HG03521 (cell line): ENCODE measurements at regions not wholly inside any gene's neighbourhood (a gene's known extent, or its start where the extent isn't known, plus 50 kb on each side); places are given as distances from the start of the nearest gene placed in this dataset.
"Not testable (repeated sequence)": the region's sequence is repeated elsewhere in the genome, so short reads cannot be mapped to it uniquely, and the experiment has no call there.

Source experiments
- ATAC-seq: cut with Tn5 transposase; IDR thresholded peaks from one replicate; pipeline ENCODE4 v1.9.1; 2021; ENCODE audit warnings: mild to moderate bottlenecking, moderate library complexity; ENCODE audit not compliant: unreplicated experiment

DNA sequence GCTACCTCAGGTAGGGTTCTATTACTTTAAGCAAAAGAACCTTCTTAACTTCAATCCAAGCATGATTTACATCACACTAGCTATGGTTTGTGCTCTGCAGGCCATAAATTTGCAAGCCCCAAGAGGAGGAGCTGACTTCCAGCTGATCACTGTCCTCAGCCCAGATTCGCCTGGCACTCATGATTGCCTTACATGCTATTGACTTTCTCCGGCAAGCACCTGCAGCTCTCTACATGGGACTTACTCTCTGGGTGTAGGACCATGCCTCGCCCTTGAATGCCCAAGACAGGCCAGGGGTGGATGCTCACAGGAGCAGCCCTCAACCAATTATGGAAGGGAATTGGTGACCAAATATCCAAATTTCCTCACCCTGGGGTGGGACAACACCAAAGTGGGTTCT, 99.8 kb downstream of the ESM1 start:
- ATAC-seq, result no peak

DNA sequence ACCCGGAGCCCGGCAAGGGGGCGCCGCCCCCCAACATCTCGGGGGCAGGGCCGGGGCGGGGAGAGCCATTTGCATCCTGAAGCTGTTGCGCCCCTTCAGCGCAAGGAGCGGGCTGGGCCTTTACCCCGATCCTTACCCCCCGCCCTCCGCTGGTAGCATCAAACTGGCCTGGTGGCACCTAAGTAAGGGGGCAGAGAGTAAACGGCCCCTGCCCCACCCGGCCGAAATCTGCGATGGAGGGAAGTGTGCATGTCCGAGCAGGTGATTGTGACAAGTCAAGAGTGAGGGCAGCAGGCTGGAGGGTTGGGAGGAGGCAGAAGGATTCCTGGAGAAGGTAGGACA, 101.2 kb downstream of the ESM1 start:
- no peak for ATAC-seq

DNA sequence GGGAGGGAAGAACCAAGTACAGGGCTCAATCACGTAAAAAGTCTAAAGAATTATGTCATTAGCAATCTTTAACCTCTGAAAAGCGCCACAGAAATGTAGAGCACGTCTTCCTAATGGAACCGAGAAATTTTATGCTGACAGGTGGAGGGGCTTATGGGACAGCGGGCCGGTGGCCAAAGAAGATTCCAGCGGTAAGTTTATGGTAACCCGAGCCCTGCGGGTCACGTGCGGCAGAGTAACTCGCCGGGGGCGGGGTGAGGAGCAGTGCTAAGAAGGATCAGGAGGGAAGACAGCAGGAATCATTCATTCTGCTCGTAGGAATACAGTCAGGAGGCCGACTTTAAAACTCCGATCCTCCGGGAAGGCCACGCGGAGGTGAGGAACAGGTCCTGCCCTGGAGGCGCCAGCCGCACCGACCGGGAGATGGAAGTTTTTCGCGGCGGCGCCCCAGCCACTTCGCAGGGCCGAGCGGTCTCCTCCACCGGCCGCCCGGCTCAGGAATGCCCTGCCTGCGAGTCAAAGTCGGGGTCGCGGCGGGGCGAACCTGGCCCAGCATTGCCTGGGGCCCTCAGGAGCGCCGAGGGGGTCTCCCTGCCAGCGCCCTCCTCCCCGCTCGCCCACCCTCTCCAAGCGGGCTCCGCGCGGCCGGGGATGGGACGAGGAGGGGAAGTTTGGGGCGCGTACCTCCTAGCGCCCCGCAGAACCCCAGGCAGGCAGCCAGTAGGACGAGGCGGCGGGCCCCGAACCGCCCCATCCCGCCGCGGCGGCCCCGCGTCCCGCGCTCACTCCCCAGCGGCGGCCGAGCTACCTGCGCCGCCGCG, 101.8 kb downstream of the ESM1 start:
- ATAC-seq, result no peak

DNA sequence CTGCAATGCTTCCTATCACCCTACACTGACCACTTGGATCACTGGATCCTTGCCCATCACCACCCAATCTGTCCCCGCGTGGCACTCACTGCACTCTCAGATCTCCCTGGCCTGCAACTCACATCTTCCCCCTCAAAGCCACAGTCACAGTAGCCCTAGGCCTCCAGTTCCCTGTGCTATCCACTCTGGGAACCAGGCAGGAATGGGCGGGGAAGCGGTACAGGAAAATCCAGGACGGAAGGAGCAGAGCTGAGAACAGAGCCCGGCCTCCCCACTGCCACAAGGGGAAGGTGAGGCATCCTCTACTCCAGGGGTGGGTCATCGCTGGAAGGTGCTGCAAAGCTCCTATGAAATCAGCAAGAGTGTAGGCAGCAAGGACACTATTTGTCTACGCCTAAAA, 102.6 kb downstream of the ESM1 start:
- no peak for ATAC-seq

DNA sequence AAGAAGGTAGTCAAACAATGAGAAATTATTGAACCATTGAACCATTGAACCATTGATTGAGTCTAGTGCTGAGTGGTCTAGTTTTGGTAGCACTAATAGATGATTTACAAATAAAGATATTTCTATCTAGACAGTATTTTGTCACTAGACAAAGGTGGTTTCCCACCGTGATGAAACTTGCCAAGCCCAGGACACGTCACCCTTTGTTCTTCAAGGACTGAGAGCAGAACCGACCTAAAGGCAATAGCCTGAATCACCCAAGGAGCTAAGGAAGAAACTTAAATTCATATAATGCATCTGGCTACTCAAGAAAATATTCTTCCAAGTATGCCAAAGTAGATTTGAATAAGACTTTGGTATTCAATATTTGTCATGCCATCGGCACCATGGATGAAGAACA, 103.3 kb downstream of the ESM1 start:
- ATAC-seq, result no peak

DNA sequence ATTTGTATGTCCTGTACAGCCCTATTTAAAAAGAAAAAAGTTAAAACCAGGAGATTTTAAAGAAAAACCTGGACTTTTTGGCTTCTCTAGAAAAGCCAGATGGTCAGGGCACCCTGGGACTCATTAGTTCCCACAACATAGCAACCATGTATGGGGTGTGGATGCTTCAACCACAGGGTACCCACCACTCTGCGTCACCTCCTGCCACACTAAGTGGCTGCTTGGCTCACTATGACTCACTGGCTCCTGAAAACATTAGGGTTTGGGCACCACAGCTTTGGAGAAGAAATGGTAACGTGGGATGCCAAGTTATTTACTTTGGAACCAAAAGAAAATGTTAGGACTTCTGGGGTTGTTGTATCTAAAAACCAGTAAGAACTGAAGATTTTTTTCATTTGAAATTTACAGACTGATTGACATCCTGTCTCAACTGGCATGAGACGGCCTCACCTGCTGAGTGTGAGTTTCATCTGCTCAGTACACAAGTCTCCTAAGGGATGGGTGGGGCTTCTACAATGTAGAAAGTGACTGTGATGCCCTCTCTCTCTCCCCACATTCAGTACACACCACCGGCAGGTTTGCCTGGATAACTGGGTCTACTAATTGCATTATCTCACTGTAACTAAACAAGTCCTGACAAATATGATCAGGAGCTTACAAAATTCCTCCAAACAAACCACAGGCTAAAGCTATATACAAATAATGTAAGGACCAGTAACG, 103.9 kb downstream of the ESM1 start:
- ATAC-seq, result no peak

DNA sequence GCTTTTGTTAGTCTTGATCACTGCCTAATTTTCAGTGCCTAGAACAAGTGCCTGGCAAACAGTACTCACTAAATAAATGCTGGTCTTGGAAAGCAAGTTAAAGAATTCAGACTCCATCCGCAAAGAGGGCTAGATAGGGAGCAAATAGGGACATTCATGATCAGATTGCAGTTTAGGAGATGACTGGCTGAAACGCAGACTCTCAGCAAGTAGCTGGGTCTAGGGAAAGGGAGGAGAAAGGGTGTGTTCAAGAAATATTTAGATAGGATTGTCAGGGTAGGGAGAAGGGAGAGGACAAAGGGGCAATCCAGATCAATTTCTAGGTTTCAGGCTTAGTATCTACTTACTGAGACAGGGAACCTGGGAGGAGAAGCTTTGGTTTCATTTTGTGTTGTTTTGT, 108.4 kb downstream of the ESM1 start:
- ATAC-seq, result no peak

DNA sequence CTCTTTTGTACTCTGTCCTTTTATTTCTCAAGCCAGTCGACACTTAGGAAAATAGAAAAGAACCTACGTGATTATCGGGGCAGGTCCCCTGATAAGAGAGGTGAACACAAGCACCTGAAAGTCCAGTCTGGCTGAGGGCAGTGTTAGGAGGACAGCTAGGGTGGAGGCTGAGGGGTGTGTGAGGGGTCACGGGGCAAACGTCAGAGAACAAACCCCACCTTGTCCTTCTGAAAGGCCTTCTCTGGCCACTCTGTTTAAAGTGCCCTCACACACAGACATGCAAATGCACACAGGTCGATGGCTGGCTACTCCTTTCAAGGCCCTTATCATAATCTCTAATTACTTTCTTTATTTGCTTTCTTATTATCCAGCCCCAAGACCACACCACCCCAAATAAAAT, 108.8 kb downstream of the ESM1 start:
- no peak for ATAC-seq

DNA sequence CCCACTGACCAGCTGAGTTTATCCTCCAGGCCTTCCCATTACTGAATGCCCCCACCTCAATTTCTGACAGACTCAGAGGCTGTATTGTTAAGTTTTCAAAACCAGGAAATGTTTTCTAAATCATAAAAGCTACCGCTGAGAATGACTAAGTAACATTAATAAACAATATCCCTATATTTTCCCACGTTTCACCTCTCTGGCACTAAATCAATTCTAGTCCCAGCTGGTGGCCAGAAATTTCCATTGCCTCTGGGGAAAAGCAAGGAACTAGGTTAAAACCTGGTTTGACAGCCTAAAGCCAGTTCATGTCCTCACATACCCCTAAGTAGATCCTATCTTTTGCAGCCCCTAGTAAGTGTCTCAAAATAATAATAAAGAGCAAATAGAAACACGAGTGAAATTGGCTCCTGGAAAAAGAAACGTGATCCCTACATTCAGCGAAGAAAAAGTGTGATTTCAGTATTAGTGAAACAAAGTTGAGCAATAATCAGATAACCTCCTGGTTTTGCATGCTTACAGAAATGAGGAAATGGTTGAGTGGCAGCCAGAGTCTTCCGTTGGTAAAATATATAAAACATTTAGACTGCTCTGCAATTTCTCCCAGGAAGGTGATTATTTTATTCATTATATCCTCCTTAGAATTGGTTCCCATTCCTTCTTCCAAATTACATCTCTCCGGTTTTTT, 110.9 kb downstream of the ESM1 start:
- no peak for ATAC-seq

DNA sequence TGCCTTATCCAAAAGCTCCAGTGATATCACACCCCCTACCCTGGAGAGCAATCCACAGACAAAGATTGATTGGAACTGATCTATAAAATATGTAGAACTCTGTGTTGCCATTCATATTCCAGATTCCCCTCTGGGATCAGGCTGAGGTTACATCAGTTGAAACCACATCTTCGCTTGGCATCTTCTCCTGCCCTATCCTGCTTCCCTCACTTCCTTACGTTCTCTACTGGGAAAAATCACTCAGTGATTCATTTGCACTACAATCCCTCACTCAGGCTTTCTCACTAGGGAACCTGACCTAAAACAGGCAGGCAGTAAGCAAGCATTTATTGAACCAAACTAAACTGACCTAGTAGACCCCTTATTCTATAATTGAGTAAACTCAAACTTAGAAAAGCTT, 111.7 kb downstream of the ESM1 start:
- no peak for ATAC-seq

DNA sequence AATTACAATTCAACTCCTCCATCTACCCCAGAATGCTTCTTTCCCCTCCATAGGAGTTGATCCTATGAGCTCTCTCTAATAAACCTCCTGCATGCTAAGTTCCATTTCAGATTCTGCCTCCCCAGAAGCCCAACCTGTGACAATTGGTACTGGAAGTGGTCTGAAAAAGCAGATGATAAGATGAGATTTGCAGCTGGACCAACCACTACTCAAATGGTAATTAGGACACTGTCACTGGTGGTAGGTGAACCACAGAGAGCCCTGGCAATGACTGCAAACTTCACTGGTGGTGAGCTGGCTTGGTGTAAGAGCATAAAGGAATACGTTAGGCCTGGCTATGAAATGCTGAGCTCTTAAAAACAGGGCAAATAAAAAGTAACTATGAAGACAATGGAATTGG, 112.6 kb downstream of the ESM1 start:
- no peak for ATAC-seq

DNA sequence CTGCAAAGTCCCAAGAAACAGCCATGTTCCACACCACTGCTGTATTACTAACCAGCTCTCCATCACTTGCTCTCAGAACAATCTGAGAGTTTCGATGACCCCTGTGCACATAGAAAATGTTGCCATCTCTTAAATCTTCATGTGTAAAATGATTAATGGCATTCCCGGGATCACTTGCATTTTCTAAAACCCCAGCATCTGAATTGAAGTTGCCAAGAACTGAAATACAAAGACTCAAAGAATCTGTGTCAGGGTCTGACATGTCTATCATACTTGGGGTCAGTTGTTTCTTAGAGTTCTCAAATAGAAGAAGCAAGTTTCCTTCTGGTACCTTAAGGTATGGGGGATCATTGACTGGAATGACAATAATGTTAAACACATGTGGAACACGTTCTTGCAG, 115.1 kb downstream of the ESM1 start:
- no peak for ATAC-seq

DNA sequence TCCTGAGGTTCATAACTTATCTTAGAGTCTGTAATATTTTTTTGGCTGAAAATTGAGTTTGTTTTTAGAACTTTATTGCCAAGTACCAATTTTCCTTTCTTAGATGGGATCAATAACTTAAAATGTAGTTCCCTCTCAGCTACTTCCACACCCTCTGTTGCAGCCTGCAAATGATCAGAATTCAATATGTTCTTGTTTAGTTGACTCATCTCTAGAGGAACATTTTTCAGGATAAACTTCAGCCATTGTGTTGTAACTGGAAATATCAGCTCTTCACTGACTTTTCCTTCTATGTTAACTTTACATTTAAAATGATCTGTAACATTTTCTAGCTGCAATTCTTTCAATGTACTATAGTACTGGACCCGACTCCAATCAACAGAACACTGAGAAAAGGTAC, 115.7 kb downstream of the ESM1 start:
- ATAC-seq, result no peak

DNA sequence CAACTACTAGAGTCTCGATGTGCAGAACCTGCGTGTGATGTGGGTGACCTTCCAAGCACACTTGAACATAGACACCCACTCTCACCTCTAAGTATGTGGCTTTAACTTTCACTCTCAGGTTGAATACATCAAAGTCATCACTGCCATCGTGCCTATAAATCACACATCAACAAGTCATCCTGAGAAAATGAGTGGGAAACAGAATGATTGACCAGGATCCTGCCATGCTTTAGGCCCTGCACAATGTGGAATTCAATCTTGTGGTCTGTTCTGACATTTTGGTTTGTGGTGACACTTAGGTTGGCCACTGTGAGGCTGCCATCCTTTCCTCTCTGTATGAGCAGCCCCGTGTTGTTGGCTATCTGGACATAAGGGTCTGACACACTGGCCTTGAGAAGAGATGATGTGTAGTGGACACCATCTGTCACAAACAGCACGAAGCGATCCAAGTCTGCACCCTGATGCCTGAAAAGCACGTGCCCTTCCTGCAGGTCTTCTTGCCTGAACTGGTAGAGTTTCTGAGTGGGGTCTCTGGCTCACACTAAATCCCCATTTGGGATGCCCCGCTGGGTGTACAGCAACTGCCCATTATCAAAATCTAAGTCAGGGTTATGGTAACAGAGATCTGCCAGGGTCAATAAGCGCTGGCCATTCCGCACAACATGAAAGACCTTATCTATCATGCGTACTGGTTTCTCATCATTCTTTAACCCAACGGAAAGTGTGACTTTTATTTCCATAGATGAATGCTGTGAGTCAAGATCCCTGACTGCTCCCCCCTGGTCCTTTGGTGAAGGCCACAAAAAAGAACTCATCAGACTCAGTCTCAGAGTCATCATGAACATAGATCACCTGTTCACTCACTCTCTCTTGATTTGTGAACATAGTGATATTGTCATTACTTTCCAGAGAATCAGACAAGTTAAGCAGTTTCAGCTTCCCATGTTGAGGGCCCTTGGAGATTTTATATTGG, 116.6 kb downstream of the ESM1 start:
- ATAC-seq, result no peak

DNA sequence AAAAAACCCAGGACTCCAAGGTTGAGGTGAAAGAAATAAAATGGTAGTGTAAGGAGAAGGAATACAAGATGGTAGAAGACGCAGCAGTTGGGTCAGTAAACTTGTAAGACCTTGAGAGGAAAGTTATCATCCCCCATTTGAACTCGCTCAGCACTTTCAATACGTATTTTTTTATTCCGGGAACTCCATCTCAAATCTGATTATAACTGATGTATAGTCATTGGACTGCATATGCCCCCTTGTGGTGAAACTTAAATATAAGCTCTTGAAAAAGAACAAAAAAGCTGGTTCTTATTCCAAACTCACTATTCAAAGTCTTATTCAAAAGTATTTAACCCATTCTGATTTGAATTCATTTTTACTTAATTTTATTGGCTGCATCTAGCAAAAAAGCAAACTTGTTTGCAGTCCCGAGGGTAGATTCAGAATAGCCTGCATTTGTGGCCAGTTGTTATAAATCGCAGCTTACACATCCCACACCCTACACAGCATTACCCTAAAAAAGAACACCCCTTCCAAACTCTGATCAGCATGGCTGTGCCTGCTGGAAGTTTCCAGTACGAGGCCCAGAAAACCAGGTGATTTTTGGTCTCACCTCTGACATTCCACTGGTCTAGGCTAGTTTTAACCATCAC, 118.0 kb downstream of the ESM1 start:
- ATAC-seq, result no peak

DNA sequence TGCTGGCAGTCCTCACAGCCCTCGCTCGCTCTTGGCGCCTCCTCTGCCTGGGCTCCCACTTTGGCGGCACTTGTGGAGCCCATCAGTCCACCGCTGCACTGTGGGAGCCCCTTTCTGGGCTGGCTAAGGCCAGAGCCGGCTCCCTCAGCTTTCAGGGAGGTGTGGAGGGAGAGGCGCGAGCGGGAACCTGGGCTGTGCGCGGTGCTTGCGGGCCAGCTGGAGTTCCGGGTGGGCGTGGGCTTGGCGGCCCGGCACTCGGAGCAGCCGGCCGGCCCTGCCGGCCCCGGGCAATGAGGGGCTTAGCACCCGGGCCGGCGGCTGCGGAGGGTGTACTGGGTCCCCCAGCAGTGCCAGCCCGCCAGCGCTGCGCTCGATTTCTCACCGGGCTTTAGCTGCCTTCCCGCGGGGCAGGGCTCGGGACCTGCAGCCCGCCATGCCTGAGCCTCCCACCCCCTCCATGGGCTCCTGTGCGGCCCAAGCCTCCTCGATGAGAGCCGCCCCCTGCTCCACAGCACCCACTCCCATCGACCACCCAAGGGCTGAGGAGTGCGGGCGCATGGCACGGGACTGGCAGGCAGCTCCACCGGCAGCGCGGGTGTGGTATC, 120.4 kb downstream of the ESM1 start:
- not testable (repeated sequence) for ATAC-seq

DNA sequence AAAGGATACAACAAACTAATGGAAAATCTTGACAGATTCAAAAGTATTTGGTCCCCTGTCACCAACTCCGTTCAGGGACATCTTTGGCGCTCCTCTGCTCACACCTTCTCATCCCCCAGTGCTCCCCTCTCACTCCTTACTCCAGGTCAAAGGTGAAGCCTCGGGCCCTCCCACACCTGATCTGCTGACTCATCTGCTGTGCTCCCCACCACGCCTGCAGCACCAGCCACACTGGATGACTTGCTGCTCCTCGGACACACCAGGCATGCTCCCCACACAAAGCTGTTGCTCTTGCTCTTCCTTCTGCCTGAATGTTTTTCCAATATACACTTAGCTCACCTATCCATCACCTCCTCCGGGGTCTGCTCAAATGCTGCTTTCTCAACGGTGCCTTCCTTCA, 123.4 kb downstream of the ESM1 start:
- ATAC-seq, result no peak

DNA sequence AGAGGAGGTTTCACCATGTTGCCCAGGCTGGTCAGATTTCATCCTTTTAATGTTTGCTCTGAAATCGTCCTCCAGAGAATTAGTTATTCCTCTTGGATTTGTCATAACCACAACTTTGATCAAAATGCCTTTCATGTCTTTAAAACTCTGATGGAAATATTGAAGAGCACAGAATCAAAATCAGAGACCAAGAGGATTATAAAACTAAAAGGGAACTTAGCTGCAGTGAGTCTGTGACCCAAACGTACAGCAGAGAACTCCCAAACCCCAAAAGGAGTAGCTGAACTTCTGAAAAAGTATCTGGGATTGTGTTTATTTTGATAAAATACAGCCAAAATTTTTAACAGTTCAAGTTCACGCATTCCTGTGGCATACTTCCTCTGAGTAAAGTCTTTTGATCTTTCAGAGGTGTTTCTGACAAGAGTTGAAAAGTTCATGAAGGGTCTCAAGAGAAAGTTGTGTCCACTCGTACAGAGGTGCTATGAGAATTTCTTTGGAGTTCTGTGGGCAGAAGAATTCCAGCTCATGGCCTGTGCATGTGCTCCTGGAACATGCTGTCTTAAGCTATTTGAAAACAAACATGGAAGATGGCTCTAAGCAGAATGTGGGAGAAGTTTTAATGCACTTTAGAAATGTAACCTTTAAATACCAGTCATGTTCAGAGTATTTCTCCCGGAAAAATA, 124.0 kb downstream of the ESM1 start:
- no peak for ATAC-seq

DNA sequence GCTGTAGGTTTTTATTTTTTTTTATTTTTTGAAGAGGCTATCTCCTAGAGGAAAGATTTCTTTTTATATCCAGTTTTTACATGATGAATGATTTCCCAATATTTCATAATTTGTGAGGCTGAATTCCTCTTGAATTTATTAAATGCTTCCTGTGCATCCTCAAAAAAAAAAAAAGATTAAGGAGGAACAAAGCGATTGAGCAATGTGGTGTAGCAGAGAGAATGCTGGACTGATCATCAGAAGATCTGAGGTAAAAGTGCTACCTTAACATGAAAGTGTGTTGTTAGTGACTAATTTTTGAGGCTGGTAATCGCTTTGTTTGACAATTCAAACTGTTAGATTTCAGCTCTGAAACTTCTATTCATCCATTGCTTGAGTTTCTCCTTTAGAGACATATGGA, 125.1 kb downstream of the ESM1 start:
- ATAC-seq, result no peak
